Activated T-helper 2 cell treated with anti-CD3 and anti-CD28 coated beads, Interferon-gamma antibody, Interleukin-2, Interleukin-4, amounts not matched to agents 10 μg/mL and 5 μg/mL and 100 μg/mL, durations not matched to agents 14 hours and 24 hours and 36 hours (primary cell): ENCODE measurements at regions not wholly inside any gene's neighbourhood (a gene's known extent, or its start where the extent isn't known, plus 50 kb on each side); places are given as distances from the start of the nearest gene placed in this dataset.

Source experiments
- DNase-seq: peaks from one replicate; pipeline ENCODE4 v3.0.0; 2021; ENCODE audit warnings: low spot score
- H3K27ac Mint-ChIP-seq: one replicate; pipeline ENCODE4 v1.8.0; 2021; ENCODE audit warnings: mixed read lengths
- H3K27me3 Mint-ChIP-seq: one replicate; pipeline ENCODE4 v1.8.0; 2021; ENCODE audit warnings: low read depth, mixed read lengths
- H3K36me3 Mint-ChIP-seq: one replicate; pipeline ENCODE4 v1.8.0; 2021; ENCODE audit warnings: low read depth, mixed read lengths
- H3K4me1 Mint-ChIP-seq: one replicate; pipeline ENCODE4 v1.8.0; 2021; ENCODE audit warnings: low read depth, mixed read lengths
- H3K4me3 Mint-ChIP-seq: one replicate; pipeline ENCODE4 v1.8.0; 2021; ENCODE audit warnings: low read depth, mild to moderate bottlenecking, moderate library complexity, mixed read lengths
- H3K9me3 Mint-ChIP-seq: one replicate; pipeline ENCODE4 v1.8.0; 2021; ENCODE audit warnings: mixed read lengths
- intact Hi-C: fragments of 100-400 bp; cut with micrococcal nuclease; formaldehyde crosslinking; loops from one replicate; pipeline ENCODE4 v1.15.1; 2023

- Mint-ChIP-seq H3K36me3 (no peaks in the 10 kb centered on the region), H3K27ac (no peak overlapping the region), H3K4me1 (no peaks in the 10 kb centered on the region), H3K27me3 (peaks cover 14% of the 10 kb centered on the region), H3K4me3 (no peak overlapping the region), H3K9me3 (no peaks in the 10 kb centered on the region)
- intact Hi-C loops: no loop called here
- DNase-seq: no peak
Measured at GRCh38 chr4:38268837-38269236, 308.6 kb downstream of the PTTG2 start.

GRCh38 chr4:38273407-38273806, 313.2 kb downstream of the PTTG2 start:
- intact Hi-C loops: no loop called here
- Mint-ChIP-seq H3K4me3 (no peak overlapping the region), H3K27ac (no peak overlapping the region), H3K4me1 (no peaks in the 10 kb centered on the region), H3K36me3 (no peaks in the 10 kb centered on the region), H3K27me3 (peaks cover 2% of the 10 kb centered on the region), H3K9me3 (peaks cover 6% of the 10 kb centered on the region)
- DNase-seq: no peak

DNA sequence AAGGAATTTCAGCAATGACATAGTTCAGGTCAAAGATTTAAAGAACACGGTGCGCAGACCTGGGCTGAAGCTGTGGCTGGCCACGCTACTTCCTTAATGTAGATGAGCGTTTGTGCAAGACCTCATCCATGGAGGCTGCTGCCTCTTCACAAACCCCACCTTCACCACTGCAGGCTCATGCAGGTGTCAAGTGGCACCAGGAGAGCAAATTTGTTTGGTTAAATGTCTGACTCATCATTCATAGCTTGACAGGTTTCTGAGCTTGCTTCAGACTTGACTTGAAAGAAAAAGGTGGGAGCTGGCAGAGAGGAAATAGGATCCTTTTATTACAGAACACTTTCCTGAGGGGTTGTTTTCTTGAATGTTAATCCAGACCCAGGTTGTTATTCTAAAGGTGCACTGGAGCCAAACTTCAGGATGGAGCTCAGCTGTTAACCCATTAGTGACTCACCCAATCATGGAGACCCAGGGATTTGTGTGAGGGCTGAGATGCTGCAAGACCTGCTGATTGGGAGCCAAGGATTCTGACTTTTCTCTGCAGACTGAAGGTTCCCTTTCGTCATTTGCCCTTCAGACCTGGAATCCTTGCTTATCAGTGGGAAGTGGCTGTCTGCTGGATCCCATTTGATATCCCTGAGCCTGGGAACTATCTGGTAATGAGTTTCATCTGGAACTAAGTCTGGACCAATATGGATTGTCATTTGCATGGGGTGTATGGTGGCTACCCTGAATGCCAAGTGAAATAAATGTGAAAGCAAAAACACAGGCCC, 315.3 kb downstream of the PTTG2 start:
- DNase-seq: no peak
- peaks cover 7% of the 10 kb centered on the region for H3K9me3 Mint-ChIP-seq
- H3K27me3 Mint-ChIP-seq: no peaks in the 10 kb centered on the region
- intact Hi-C loops: no loop called here
- no peaks in the 10 kb centered on the region for H3K36me3 Mint-ChIP-seq
- H3K27ac Mint-ChIP-seq: no peak overlapping the region
- H3K4me1 Mint-ChIP-seq: no peaks in the 10 kb centered on the region
- H3K4me3 Mint-ChIP-seq: no peak overlapping the region

DNA sequence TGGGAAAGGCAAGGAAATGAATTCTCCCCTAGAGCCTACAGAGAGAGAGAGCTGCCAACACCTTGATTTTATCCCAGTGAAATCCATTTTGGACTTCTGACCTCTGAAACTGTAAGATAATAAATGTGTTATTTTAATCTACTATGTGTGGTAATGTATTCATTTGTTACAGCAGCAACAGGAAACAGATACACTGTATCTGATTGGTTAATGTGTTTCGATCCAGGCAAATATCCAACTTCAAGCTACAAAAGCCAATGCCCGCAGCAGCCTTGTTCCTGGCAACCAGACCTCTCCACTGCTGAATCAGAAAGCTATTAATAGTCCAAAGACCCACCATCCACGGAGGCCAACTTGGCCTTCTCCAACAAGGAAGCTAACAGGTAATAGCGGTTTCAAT, 318.1 kb downstream of the PTTG2 start:
- Mint-ChIP-seq H3K27me3 (peaks cover 3% of the 10 kb centered on the region), H3K4me1 (no peaks in the 10 kb centered on the region), H3K27ac (no peak overlapping the region), H3K9me3 (peaks cover 7% of the 10 kb centered on the region), H3K4me3 (no peak overlapping the region), H3K36me3 (no peaks in the 10 kb centered on the region)
- DNase-seq: no peak
- intact Hi-C loops: no loop called here

GRCh38 chr4:38279077-38279476, 318.9 kb downstream of the PTTG2 start:
- no peak for DNase-seq
- Mint-ChIP-seq H3K4me1 (peaks cover under 1% of the 10 kb centered on the region), H3K36me3 (no peaks in the 10 kb centered on the region), H3K9me3 (peaks cover 7% of the 10 kb centered on the region), H3K27ac (no peak overlapping the region), H3K4me3 (no peak overlapping the region), H3K27me3 (peaks cover 3% of the 10 kb centered on the region)
- intact Hi-C loops: no loop called here

DNA sequence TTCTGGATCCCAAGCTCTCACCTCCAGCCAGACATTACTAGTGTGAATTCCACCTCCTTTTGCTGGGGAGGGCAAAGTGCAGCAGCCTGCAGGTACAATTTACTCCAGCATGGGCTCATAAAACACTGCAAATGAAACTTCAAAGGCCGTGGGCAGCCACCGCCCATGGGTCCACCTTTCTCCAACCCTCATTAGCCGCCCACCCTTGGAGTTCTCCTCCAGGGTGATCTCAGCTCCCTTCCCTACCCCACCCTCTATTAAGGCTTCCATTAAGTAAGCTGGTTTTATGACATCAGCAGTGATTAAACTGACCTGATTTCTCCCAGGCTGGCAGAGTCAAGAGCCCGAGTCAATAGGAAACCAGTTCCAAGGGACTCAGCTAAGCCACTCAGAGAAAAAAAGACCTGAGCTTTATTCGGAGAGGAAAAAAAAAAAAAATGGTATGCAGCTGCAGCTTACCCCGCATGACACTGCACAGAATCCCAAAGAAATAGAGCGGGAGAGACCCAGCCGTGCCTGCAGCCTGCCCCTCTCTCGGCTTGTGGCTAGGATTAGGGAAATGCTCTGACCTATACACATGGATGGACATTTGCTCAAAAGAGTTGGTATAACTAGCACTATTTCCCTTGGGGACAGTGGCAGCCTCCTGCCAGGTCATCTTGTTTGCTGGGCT, 319.6 kb downstream of the PTTG2 start:
- Mint-ChIP-seq H3K4me3 (no peak overlapping the region), H3K36me3 (no peaks in the 10 kb centered on the region), H3K27me3 (peaks cover 3% of the 10 kb centered on the region), H3K4me1 (peaks cover 2% of the 10 kb centered on the region), H3K27ac (no peak overlapping the region), H3K9me3 (peaks cover 7% of the 10 kb centered on the region)
- DNase-seq: no peak
- intact Hi-C loops: no loop called here

GRCh38 chr4:38280323-38280706, 320.1 kb downstream of the PTTG2 start:
- H3K27me3 Mint-ChIP-seq: peaks cover 5% of the 10 kb centered on the region
- H3K4me3 Mint-ChIP-seq: no peak overlapping the region
- no peak overlapping the region for H3K27ac Mint-ChIP-seq
- intact Hi-C loops: no loop called here
- DNase-seq: no peak
- H3K9me3 Mint-ChIP-seq: peaks cover 7% of the 10 kb centered on the region
- H3K36me3 Mint-ChIP-seq: no peaks in the 10 kb centered on the region
- peaks cover 2% of the 10 kb centered on the region for H3K4me1 Mint-ChIP-seq

DNA sequence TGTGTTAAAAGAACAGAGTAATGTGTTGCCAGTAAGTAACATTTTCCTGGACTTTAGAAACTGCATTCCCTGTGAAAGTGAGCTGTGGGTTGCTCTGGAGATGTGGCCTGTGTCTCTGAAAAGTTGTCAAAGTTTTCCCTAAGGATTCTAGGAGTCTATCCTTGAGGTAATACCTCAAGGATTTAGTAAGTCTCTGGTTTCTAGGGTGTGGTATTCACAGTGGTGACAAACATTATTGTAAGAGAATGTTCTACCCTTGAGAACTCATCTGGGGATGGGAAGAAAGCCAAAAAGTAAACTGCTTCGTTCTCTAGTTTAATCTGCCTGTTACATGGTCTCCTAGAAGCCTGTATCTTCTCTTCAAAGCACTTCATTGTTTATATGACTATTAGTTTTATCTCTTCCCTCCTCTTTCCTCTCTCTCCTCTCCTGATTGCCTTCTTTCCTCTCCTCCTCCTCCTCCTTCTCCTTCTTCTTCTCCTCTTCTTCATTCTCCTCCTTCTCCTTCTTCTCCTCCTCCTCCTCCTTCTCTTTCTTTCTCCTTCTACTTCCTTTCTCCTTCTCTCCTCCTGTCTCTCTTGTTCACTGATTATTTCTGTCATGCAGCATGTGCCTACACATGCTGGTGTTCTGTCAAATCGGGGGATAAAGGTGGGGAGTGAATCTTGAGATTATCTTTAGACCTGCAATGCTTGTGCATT, 321.3 kb downstream of the PTTG2 start:
- Mint-ChIP-seq H3K36me3 (no peaks in the 10 kb centered on the region), H3K27me3 (peaks cover 7% of the 10 kb centered on the region), H3K4me1 (peaks cover 2% of the 10 kb centered on the region), H3K4me3 (no peak overlapping the region), H3K27ac (no peak overlapping the region), H3K9me3 (peaks cover 7% of the 10 kb centered on the region)
- intact Hi-C loops: no loop called here
- no peak for DNase-seq

DNA sequence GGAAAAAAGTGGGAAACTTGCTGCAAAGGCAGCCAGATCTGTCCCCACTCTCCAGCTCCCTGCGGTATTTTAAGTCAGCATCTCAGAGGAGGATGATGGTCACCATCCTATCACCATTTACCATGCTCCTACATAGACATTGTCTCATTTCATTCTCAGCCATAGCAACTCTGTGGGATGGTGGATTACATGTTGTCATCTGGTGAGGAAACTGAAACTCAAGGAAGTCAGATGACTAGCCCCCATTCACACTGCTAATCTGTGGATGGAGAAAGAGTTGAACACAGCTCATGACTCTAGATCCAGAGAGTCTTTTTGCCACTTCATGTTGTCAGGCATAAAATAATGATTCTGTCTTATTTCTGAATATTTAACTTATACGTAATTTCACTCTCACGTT, 323.5 kb downstream of the PTTG2 start:
- intact Hi-C loops: no loop called here
- Mint-ChIP-seq H3K27ac (no peak overlapping the region), H3K9me3 (no peaks in the 10 kb centered on the region), H3K4me3 (no peak overlapping the region), H3K27me3 (peaks cover 7% of the 10 kb centered on the region), H3K36me3 (no peaks in the 10 kb centered on the region), H3K4me1 (peaks cover 2% of the 10 kb centered on the region)
- no peak for DNase-seq

GRCh38 chr4:38284294-38285030, 324.3 kb downstream of the PTTG2 start:
- no peaks in the 10 kb centered on the region for H3K36me3 Mint-ChIP-seq
- no peak for DNase-seq
- H3K9me3 Mint-ChIP-seq: no peaks in the 10 kb centered on the region
- peaks cover 2% of the 10 kb centered on the region for H3K4me1 Mint-ChIP-seq
- H3K27me3 Mint-ChIP-seq: peaks cover 8% of the 10 kb centered on the region
- H3K4me3 Mint-ChIP-seq: no peak overlapping the region
- no peak overlapping the region for H3K27ac Mint-ChIP-seq
- intact Hi-C loops: no loop called here

DNA sequence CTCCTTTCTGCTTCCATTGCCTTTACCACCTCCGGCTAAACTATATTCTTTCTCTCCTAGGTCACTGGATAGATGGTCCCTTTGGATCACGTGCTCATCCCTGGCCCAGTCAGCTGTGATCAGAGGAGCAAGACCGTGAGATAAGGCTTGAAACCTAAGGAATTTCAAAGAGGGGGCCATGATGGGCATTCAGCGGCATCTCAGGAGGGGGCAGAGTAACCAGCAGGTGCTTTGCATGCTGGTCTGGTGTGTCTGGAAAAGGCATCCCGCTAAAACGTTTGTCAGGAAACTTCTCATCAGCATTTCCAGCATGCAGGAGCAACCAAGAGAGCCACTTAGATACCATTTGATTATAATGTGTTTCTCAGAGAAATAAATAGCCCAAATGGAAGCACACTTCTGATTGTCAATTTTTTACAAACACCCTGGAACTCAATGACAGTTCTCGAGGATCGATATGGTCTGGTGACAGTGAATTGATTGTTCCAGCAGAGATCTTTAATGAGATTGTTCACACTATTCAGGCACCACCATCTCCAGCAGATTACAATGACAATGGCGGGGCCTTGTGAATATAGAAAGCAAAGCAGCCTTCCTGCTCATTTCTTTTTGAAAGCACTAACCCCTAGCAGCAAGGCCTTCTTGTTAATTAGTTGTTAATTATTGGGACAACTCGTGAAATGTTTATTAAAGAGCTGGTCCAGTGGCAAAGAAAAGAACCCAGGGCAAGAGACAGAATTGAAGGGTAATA, 327.1 kb downstream of the PTTG2 start:
- intact Hi-C loops: no loop called here
- H3K27ac Mint-ChIP-seq: no peak overlapping the region
- no peak overlapping the region for H3K4me3 Mint-ChIP-seq

DNA sequence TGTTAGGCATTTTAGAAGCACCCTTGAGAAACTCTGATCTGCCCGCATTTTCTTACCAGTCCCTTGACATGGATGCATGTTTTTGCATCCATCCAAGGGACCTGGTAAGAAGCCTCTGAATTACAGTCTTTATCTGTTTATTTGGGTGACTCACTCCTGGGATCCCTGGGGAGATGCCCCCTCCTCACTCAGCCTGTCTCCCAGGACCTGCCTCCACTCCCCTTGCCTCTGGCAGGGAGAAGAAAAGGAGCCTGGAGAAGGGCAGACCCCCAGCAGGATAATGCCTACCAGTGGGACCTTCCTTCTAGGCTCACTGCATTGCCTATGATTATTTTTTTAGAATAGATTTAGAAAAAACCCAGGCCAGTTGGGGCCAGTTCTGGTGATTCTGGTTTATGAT, 329.4 kb downstream of the PTTG2 start:
- Mint-ChIP-seq H3K4me3 (no peak overlapping the region), H3K27me3 (peaks cover 24% of the 10 kb centered on the region), H3K9me3 (peaks cover 29% of the 10 kb centered on the region), H3K4me1 (no peaks in the 10 kb centered on the region), H3K27ac (no peak overlapping the region), H3K36me3 (no peaks in the 10 kb centered on the region)
- DNase-seq: no peak
- intact Hi-C loops: no loop called here

More for the DNA sequence above, 327.1 kb downstream of the PTTG2 start:
- H3K9me3 Mint-ChIP-seq: peaks cover 6% of the 10 kb centered on the region
- H3K4me1 Mint-ChIP-seq: peaks cover 2% of the 10 kb centered on the region
- no peaks in the 10 kb centered on the region for H3K36me3 Mint-ChIP-seq
- DNase-seq: no peak
- H3K27me3 Mint-ChIP-seq: peaks cover 13% of the 10 kb centered on the region
